HG02938 (cell line): ENCODE measurements at regions not wholly inside any gene's neighbourhood (a gene's known extent, or its start where the extent isn't known, plus 50 kb on each side); places are given as distances from the start of the nearest gene placed in this dataset.

Source experiments
- ATAC-seq: cut with Tn5 transposase; IDR thresholded peaks from one replicate; pipeline ENCODE4 v1.9.1; 2021; ENCODE audit warnings: mild to moderate bottlenecking, moderate library complexity; ENCODE audit not compliant: unreplicated experiment

DNA sequence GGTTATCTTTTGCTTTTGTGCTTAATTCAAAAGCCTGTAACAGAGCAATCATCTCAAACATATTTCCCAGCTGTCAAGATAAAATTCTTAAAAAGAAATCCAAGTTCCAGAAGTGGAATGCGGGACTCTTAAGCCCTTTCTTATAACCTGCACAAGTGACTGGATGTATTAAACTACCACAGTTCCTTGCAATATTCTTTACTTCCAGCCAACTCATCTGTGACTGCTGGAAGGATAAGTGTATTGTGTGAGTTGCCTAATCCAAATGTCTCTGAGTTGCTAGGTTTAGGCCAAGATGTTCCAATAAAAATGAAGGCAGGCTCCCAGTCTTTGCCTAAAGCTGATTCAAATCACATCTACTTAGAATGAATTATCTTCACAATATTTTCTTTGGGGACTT is 159.2 kb upstream of the SLC24A2 start:
- no peak for ATAC-seq

DNA sequence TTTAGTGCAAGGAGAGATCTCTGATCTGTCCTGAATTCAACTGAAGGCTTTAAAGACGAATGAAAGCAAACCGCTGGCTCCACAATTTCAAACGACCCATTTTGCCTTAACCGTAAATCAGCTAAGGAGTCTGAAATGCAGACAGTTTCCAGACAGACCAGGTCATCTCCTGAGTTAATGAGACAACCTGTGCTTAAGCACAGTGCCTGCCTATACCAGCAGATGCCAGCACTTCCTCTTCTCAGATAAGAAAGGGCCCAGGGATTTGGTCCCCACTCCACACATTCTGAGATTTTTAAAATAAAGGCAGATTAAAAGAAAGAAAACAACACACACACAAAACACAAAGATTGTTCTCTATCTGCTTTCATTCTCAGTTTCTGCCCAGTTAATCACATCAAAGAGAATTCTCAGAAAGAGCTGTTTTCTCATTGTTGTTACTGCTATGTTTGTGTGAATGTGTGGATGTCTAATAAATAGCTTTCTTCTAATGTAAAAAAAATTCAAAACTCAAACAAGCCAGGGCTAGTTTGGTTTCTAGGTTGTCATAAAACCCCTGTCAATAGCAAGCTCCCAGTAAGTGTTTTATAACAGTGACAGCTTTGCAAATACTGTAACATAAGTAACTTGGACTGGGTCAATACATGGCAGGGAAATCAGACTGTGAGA is 157.7 kb upstream of the SLC24A2 start:
- no peak for ATAC-seq

DNA sequence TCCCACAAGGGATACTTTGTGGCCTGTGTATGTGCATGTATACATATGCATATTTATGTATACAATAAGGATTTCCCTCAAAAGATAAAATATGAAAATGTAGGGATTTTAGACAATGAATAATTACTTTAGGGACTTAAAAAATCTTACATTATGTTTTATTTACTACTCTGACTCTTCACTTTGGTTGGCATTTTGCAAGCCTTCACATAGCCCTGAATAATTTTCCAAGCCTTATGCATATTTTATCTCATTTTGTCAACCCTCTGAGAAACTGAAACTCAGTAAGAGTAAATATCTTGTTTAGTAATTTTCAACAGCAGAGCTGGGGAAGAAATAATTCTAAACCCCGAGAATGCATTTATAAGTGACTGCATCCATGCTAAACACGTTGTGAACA is 153.0 kb upstream of the SLC24A2 start:
- ATAC-seq = no peak

DNA sequence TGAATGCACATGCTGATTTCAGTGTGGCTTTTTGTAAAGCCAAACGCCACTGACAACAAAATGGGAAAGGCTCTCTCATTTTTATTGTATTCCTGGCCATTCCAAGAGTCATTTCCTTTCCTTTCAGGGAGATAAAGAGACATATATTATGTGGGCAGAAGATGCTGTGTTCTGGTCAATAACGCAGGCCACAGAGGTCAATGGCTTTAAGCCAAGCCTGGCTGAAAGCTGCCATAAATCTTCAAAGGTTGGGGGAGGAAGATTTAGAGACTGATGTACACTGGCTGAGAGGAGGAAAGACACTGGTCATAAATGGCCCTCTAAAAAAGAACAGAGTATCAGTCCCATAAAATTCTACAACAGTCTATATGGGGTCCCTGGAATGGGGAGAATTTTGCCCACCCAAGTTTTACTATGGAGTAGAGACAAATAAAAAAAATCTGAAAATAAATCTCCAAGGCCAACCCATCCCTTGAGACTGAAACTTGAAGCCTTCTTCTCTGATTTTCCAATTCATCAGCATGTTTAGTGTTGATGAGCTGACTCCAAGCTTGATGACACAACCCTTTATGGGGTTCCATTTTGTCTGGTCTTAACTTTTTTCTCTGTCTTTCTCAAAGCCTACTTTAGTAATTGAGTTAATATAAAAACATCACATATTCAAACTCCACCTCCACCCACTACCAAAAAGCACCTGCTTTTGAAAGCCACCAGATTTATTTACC is 152.1 kb upstream of the SLC24A2 start:
- ATAC-seq = no peak

DNA sequence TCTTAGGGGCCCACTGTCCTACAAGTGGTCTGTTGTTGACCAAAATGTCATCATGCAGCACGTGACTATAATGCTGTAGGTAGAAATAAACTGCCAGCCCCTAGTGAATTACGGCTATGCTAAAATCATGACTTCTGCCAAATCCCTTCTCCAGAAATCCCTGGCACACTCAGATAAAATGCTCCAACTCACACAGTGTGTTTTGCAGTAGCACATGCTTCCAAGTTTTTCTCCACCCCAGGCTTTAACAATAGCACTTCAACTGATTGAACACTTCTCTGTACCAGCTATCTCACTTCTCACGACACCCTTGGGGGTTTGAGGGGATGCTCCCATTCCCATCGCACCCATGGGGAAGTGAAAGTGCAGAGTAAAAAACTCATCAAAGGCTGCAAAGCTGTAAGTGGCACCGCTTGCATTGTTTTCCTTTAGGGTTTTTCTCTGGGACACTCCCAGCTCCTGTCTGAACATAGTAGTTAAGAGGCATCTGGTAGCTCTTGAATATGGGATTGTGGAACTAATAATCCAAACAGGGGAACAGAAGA is 151.0 kb upstream of the SLC24A2 start:
- no peak for ATAC-seq

DNA sequence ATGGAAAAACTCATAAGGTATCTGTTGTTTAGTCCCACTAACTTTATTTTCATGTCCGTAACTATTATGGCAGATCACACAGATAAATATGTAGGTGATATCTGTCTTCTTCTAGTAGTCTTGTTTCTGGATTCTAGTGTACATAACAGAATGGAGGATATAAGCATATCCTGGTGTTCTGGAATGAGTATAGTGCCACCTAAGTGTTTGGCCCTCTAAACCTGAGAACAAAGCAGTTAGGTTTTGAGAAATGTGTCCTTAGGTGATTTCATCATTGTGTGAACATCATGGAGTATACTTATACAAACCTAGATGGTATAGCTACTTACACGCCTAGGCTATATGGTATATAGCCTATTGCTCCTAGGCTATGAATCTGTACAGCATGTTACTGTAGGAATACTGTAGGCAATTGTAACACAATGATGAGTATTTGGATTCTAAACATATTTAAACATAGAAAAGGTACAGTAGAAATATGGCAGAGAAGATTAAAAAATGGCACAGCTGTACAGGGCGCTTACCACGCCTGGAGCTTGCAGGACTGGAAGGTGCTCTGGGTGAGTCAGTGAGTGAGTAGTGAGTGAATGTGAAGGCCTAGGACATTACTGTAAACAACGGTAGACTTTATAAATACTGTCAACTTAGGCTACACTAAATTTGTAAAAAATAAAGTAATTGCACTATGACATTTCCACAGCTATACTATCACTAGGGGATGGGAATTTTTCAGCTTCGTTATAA is 150.3 kb upstream of the SLC24A2 start:
- ATAC-seq = no peak

DNA sequence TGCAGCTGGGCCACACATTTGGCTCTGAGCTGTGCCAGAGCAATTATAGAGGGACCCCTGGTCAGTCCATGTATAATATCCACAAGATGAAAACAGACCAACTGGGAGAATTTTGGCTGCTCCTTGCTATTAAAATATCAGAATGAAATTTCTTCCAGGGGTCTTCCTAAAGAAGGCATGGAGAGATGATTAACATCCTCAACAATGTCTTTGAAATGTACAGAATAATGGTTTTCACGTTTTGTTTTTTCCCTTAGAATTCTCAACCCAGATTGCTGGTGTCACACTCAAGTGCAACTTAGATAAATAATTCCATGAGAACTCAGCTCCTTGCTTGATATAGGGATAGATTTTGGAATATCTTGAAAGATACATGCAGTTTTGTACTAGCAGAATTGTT is 148.3 kb upstream of the SLC24A2 start:
- ATAC-seq = no peak

DNA sequence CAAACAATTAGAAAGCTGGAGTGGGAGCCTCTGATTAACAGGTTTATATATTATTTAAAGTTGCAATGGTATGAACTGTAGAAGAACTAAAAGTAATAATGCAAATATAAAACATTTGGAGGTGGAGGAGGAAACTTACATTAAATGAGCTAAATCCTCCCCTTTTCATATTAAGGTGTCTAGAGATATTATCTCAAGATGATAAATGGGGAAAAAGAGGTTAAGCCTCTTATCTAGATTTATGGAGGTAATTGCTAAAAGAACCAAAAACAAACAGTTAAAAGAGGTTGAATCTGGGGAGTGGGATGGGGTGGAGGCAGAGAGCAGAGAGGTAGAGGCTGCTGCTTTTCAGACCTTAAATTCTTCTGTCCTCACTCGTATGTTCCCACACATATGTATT is 147.8 kb upstream of the SLC24A2 start:
- no peak for ATAC-seq

DNA sequence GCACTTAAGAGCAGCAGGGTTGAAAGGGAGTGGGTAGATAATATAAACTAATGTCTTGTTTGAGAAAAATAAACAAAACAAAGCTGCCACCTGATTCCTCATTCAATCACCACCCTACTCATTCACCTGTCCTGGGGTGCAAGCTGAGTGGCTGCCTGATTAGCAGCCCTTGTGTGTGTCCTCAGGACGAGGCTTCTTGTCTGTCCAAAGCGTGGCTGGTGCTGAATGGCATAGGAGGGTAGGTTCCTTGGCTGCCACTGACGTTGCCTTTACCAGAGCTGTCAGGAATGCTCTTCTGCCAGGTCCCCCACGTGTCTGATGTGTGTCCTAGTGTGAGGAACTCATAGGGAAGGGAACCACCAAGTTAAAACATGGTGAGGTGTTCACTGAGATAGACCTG is 146.6 kb upstream of the SLC24A2 start:
- no peak for ATAC-seq

DNA sequence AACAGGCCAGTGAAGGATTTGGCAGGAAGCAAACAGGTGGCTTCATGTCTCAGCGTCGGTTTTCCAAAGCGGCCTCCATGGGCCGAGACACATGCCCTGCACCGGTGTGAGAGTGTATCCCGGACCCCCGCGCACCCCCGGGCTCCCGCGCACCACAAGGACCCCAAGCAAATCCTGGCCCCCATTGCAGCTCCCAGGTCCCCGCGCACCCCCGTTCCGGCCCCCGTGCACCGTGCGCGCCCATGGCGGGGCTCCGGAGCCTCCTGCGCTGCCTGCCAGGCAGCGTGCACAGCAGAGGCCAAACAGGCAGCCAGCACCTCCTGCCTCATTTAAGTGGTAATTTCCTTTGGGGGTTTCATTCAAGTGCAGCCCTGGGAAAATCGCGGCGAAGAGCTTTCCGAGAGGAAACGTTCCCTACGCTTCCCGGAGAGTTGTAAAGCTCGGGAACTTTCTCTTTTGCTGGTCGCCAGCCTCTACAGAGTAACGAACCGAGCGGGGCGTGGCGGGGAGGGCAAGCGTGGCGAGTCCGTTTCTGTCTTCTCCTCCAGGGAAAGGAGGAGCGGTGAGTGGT is 145.5 kb upstream of the SLC24A2 start:
- no peak for ATAC-seq

DNA sequence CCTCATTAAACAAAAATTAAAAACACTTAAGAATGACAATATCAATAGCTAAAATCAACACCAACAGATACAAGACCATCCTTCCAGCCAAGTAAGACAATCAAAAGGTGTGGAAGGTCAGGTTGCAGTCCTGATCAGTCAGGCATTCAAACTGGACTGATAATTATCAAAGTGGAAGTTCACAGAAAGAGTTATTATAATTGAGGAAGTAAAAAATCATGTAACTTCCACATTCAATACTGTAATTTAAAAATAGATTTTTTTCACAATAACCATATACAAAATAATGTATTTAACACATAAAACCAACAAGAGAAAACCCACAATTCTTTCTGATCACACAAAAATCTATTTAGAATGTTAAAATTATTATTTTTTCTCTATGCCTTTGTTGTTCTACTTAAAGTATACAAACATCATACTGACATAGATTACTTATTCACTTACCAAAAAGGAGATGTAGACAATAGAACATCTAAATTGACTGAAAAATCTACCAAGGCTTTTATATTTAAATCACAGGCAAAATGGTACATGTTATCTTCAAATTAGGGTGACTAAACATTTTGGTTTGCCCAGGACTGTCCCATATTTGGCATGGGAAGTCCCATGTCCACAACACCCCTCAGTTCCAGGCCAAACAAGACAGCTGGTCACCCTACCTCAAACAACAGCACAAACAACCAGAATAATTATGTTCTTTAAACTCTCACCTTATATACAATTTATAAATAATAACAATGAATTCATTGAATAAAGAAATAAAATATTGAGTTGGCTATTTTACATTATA is 142.5 kb upstream of the SLC24A2 start:
- ATAC-seq = no peak

DNA sequence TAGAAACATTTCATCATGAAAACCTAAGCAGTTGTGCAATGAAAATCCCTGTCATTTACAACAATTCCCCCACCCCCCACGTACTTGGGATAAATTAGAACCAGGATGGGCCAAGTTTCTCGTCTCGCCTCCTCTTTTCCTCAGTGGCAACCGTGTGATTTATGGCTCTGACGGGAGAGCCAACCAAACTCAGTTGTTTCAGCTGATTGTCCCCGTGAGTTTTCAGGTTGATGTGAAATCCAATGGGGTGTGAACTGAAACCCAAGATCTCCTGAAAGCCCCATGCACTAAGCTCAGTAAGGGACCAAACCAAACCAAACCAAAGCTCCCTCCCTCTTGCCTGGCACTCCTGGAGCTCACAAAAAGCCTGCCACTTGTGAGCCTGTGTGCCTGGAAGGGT is 138.7 kb upstream of the SLC24A2 start:
- no peak for ATAC-seq

DNA sequence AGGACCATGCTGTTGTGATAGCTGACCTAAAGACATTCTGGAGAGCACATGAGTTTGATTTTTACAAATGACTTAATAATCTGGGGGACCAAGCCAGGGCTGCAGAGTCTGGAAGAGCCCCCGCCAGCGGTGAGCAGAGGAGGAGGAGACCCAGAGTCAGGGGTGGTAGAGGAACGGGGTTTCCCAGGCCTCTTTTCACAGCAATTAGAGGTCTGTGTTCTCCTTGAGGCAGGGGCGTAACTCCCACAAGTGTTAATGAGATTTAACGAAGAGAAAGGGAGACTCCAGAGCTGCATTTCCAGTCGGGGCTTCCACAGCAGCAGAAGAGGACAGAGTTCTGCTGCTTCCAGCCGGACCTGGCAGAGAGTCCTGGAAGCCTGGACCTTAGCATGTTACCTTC is 137.9 kb upstream of the SLC24A2 start:
- ATAC-seq = no peak

DNA sequence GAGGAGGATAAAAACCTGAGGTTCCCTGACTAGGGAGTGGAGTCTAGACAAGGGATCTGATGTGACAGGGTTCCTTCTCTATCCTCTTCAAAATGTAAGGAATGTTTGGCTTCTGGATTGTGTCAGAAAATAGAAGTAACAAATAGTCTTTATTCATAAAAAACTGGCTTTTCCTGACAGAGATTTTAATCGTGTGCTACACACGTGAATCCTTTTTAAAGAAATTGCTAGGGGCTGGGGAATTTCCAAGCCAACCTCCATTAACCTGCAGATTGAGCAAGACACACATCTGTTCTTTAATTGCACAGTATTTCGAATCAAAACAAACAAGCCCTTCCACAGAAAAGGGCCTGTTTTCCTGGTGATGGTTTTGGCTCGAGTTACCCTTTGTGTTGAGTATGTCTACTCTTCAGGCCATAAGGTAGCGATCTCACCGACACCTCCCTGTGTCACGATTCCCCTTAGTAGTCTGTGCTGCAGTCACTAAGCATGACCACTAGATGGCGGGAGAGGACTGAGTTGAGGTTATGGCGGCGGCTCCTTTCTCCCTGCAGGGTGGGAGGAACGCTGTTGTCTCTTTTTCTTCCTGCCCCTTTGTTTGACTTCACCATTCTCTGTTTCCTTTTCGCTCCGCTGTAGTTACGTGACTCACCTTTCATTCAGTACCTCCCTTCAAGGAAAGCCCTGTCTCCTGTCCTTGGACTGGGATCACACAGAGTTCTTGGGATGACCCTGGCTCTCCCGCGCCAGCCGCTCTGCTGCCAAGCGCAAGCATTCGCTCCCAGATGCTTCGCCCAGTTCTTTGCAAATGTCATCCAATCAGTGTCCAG is 137.1 kb upstream of the SLC24A2 start:
- ATAC-seq = peak; percentile 93

DNA sequence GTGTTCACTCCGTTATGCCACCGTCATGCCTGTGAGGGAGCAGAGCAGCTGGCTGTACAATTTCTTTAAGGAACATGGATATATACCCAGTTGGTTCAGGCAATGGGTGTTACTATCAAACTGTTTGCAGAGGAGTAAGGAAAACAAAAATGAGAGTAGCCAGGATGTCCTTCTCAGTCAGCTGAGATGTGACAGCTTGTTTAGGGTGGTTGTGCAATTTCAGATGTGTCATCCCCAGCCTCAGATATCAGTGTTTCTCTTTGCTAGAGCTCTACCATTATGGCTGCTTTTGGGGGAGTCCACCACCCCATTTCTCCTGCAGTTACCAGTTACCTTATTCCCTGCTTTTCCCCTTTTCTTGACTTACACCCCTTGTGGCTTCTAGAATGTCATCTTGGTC is 135.2 kb upstream of the SLC24A2 start:
- ATAC-seq = no peak

DNA sequence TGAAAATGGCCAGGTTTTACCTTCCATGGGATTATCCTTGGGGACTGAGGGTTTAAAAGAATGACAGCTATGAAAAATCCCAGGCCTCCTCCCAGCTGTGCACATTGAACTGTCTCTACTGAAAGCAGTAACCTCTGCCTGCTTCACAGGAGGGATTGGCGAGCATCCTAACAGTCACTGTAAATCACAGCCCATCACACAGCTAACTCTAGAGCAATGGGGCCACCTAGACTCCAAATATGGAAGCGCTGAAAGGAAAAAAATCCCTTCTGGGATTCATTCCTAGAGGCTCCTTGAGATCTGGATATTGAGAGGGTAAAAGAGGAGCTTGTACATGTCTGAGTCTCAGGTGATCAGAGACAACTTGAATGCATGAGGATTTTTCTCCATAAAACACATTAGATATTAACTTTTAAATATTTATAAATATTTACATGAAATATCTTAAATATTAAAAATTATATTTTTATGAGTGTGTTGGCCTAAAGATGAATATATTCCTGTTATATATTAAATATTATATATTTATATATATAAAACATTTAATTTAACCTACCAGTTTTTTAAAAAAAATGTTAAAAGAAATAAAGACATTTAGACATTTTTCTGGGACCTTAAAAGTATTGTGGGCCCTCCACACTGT is 133.8 kb upstream of the SLC24A2 start:
- no peak for ATAC-seq

DNA sequence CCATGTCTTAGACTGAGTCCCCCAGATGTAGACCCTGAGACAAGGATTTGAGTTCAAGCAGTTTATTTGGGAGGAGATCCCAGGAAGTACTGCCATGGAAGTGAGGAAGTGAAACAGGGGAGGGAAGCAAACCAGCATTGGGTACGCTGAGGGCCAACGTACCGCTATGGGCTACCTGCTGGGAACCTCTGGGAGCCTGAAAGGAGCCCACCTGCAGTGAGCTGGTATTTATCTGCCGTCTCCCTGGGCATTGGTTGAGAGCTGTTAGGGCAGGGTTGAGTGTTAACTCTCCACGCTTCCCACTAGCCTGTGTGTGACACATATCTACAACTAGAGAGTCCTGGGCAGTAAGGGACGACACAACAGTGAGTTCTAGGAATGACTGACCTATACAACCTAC is 131.6 kb upstream of the SLC24A2 start:
- no peak for ATAC-seq

DNA sequence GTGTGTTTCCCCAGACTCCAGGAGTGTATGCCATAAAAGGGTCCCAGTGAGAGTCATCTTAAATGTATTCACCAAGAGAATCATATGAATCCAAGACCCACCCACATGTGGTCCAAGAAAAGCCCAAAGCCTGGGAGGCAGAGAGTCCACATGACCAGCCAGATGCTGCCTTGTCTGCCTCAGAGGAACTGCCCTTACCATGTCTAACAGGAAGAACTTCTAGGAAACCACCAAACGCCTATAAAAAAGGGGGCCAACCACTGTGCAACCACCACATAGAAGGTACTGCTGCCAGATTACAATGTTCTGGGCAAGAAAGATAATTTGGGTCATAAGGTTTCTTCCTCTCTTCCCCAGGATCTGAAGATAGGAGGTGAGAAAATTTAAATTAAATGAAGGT is 129.8 kb upstream of the SLC24A2 start:
- ATAC-seq = no peak

DNA sequence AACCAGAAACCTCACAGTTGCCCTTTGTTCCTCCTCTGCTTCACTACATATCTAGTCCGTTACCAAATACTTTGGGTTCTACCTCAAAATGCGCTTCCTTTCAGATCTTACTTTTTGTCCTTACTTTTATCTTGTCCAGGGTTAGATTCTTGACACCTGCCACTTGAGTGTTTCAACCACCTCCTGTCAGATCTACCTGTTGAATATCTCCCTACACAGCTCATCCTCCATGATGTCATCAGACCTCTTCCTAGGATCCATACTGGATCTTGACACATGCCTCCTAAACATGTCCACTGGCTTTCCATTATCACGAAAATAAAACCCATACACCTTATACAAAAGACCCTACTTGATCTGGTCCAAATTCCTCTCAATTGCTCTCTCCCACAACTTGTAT is 125.2 kb upstream of the SLC24A2 start:
- ATAC-seq = no peak
